Loucy (cell line): ENCODE measurements at regions not wholly inside any gene's neighbourhood (a gene's known extent, or its start where the extent isn't known, plus 50 kb on each side); places are given as distances from the start of the nearest gene placed in this dataset.

Source experiments
- H2AFZ ChIP-seq: fragments of 200-600 bp; sonication (generic); 2 replicates; pipeline ENCODE4 v1.6.0; 2016; ENCODE audit warnings: antibody characterized with exemption, mild to moderate bottlenecking, low read length, moderate library complexity
- H3F3A ChIP-seq: fragments of 200-600 bp; 2 replicates; pipeline ENCODE4 v1.6.0; 2016; ENCODE audit warnings: antibody characterized with exemption, low read depth, mild to moderate bottlenecking
- H3K27me3 ChIP-seq: fragments of 200-600 bp; sonication (generic); 2 replicates; pipeline ENCODE4 v1.6.1; 2014; ENCODE audit warnings: low read length, mild to moderate bottlenecking; ENCODE audit not compliant: insufficient read depth, poor library complexity, severe bottlenecking
- H3K36me3 ChIP-seq: fragments of 200-600 bp; sonication (generic); 2 replicates; pipeline ENCODE4 v1.6.1; 2016; ENCODE audit warnings: low read length; ENCODE audit not compliant: insufficient read depth
- H3K4me1 ChIP-seq: fragments of 200-600 bp; sonication (generic); 2 replicates; pipeline ENCODE4 v1.5.1; 2014; ENCODE audit warnings: low read length, mild to moderate bottlenecking; ENCODE audit not compliant: insufficient read depth, poor library complexity, severe bottlenecking
- H3K4me2 ChIP-seq: fragments of 200-600 bp; sonication (generic); 2 replicates; pipeline ENCODE4 v1.6.0; 2014; ENCODE audit warnings: antibody characterized with exemption, low read length, low read depth, mild to moderate bottlenecking; ENCODE audit not compliant: poor library complexity, severe bottlenecking
- H3K4me3 ChIP-seq: fragments of 200-600 bp; sonication (generic); 2 replicates; pipeline ENCODE4 v1.5.1; 2014; ENCODE audit warnings: low read length, mild to moderate bottlenecking, mixed read lengths; ENCODE audit not compliant: poor library complexity, severe bottlenecking
- H3K79me2 ChIP-seq: fragments of 200-600 bp; sonication (generic); 2 replicates; pipeline ENCODE4 v1.6.1; 2014; ENCODE audit warnings: low read length; ENCODE audit not compliant: insufficient read depth
- H3K9ac ChIP-seq: fragments of 200-600 bp; sonication (generic); 2 replicates; pipeline ENCODE4 v1.6.0; 2014; ENCODE audit warnings: mild to moderate bottlenecking, low read depth, low read length, moderate library complexity; ENCODE audit not compliant: poor library complexity, severe bottlenecking
- H3K9me2 ChIP-seq: fragments of 200-600 bp; sonication (generic); replicated peaks from 2 replicates; pipeline ENCODE4 v1.6.1; 2016; ENCODE audit warnings: low read depth, low read length, mixed read lengths
- H3K9me3 ChIP-seq: fragments of 200-600 bp; sonication (generic); 2 replicates; pipeline ENCODE4 v1.6.1; 2014; ENCODE audit warnings: mild to moderate bottlenecking, antibody characterized with exemption, low read length, low read depth; ENCODE audit not compliant: insufficient read depth
- H4K20me1 ChIP-seq: fragments of 200-600 bp; sonication (generic); 2 replicates; pipeline ENCODE4 v1.6.0; 2014; ENCODE audit warnings: antibody characterized with exemption, low read length, mild to moderate bottlenecking; ENCODE audit not compliant: insufficient read depth, poor library complexity, severe bottlenecking
- EZH2phosphoT487 ChIP-seq: fragments of 200-600 bp; IDR thresholded peaks from 2 replicates; pipeline ENCODE4 v1.6.1; 2018; ENCODE audit warnings: antibody characterized with exemption, mild to moderate bottlenecking, moderate library complexity, borderline replicate concordance
- TF ChIP-seq, protein P1 (sequence below): fragments of 200-600 bp; sonication (generic); conservative IDR thresholded peaks from 2 replicates; pipeline ENCODE4 v1.5.1; 2014; ENCODE audit warnings: mild to moderate bottlenecking, antibody characterized with exemption, low read length

DNA sequence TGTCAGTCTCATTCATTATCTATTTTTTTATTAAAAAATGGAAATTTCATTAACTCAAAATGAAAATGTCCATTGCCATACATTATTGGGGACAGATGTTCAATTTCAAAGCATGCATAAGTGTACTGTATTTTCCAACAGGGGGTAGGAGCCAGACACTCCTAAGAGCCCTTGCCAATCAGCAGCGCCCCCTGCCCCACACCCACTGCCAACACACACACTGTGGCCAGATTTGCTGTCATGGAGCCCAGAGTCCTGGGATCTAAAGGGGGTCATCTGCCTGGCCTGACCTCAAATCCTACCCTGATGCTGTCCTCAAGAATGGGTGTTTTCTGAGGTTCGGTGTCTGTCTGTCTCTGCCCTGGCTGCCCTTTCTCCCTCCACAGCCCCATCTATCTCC, 162.2 kb upstream of the TWIST2 start:
- no peaks in the 10 kb centered on the region for H3K9me2 ChIP-seq
- no peaks in the 10 kb centered on the region for H3K9me3 ChIP-seq
- H3K4me2 ChIP-seq: no peak overlapping the region
- no peaks in the 10 kb centered on the region for H3K4me1 ChIP-seq
- no peak overlapping the region for H3K9ac ChIP-seq
- TF ChIP-seq EZH2phosphoT487: no peak
- TF ChIP-seq, protein P1, sequence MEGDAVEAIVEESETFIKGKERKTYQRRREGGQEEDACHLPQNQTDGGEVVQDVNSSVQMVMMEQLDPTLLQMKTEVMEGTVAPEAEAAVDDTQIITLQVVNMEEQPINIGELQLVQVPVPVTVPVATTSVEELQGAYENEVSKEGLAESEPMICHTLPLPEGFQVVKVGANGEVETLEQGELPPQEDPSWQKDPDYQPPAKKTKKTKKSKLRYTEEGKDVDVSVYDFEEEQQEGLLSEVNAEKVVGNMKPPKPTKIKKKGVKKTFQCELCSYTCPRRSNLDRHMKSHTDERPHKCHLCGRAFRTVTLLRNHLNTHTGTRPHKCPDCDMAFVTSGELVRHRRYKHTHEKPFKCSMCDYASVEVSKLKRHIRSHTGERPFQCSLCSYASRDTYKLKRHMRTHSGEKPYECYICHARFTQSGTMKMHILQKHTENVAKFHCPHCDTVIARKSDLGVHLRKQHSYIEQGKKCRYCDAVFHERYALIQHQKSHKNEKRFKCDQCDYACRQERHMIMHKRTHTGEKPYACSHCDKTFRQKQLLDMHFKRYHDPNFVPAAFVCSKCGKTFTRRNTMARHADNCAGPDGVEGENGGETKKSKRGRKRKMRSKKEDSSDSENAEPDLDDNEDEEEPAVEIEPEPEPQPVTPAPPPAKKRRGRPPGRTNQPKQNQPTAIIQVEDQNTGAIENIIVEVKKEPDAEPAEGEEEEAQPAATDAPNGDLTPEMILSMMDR: no peak
- no peaks in the 10 kb centered on the region for H3K27me3 ChIP-seq
- no peak overlapping the region for H3K4me3 ChIP-seq
- no peaks in the 10 kb centered on the region for H3K79me2 ChIP-seq
- H3K36me3 ChIP-seq: no peaks in the 10 kb centered on the region
- no peaks in the 10 kb centered on the region for H3F3A ChIP-seq
- H4K20me1 ChIP-seq: no peaks in the 10 kb centered on the region
- no peak overlapping the region for H2AFZ ChIP-seq

- no peaks in the 10 kb centered on the region for H3K36me3 ChIP-seq
- no peak overlapping the region for H2AFZ ChIP-seq
- no peaks in the 10 kb centered on the region for H3F3A ChIP-seq
- no peak overlapping the region for H3K4me3 ChIP-seq
- H3K9ac ChIP-seq: no peak overlapping the region
- H3K9me2 ChIP-seq: no peaks in the 10 kb centered on the region
- no peak overlapping the region for H3K4me2 ChIP-seq
- no peaks in the 10 kb centered on the region for H3K9me3 ChIP-seq
- no peaks in the 10 kb centered on the region for H4K20me1 ChIP-seq
- H3K79me2 ChIP-seq: no peaks in the 10 kb centered on the region
- TF ChIP-seq, protein P1: no peak
- no peak for TF ChIP-seq EZH2phosphoT487
- no peaks in the 10 kb centered on the region for H3K4me1 ChIP-seq
- no peaks in the 10 kb centered on the region for H3K27me3 ChIP-seq
Observed at GRCh38 chr2:238686223-238686622, 161.7 kb upstream of the TWIST2 start.

DNA sequence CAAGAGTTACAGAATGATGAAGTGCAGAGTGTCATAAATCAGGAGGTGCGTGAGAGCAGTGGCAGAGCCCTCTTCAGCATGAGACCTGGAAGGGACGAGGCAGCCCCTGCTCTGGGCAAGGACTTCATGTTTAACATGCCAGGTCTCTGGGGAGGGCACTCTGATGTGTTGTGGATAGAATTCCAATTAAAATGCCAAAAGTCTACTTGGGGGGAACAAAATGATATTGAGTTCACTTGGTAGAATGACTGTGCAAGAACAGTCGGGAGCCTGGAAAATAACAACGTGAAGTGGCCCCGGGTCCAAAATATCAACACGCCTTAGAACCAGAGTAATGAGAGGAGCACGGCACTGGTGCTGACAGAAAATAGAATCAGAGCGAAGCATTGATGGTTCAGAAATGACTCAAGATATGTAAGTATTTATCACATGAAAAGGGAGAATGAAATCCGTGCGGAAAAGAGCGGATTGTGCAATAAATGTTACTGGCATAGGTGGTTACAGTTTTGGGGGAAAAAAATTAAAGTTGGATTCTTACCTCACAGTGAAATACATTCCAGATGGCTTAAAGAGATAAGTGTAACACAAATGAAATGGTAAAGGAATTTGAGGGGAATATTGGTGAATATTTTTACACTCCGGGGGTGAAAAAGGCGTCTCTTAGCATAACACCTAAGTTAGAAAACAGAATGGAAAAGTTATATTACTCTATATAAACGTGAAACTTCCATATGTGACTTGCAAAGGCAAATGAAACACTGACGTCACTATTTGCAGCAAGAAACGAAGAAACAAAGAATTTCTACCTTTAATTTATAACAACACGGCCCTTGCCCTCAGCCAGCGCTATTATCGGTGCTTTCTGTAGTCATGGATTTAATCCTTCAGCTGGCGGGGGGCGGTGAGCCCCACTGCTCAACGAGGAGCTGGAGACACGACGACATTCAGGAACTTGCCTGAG, 159.4 kb upstream of the TWIST2 start:
- TF ChIP-seq, protein P1: no peak
- TF ChIP-seq EZH2phosphoT487: no peak
- H3K4me2 ChIP-seq: no peak overlapping the region

More for the DNA sequence above, 159.4 kb upstream of the TWIST2 start:
- Histone ChIP-seq H3F3A (no peaks in the 10 kb centered on the region), H3K27me3 (no peaks in the 10 kb centered on the region), H3K9me2 (no peaks in the 10 kb centered on the region), H4K20me1 (no peaks in the 10 kb centered on the region), H3K4me3 (no peak overlapping the region), H3K4me1 (no peaks in the 10 kb centered on the region), H3K9me3 (peaks cover 5% of the 10 kb centered on the region; the same call in 1 of the 2 replicates), H3K9ac (no peak overlapping the region), H3K79me2 (no peaks in the 10 kb centered on the region), H3K36me3 (no peaks in the 10 kb centered on the region), H2AFZ (no peak overlapping the region)
